DMS79 treated with DMSO at 0.1 percent for 48 hours (cell line): ENCODE measurements at regions not wholly inside any gene's neighbourhood (a gene's known extent, or its start where the extent isn't known, plus 50 kb on each side); places are given as distances from the start of the nearest gene placed in this dataset.

Experiments
- DNase-seq: peaks from one replicate; lab custom pipeline; 2025; lab: John Stamatoyannopoulos, UW

DNA sequence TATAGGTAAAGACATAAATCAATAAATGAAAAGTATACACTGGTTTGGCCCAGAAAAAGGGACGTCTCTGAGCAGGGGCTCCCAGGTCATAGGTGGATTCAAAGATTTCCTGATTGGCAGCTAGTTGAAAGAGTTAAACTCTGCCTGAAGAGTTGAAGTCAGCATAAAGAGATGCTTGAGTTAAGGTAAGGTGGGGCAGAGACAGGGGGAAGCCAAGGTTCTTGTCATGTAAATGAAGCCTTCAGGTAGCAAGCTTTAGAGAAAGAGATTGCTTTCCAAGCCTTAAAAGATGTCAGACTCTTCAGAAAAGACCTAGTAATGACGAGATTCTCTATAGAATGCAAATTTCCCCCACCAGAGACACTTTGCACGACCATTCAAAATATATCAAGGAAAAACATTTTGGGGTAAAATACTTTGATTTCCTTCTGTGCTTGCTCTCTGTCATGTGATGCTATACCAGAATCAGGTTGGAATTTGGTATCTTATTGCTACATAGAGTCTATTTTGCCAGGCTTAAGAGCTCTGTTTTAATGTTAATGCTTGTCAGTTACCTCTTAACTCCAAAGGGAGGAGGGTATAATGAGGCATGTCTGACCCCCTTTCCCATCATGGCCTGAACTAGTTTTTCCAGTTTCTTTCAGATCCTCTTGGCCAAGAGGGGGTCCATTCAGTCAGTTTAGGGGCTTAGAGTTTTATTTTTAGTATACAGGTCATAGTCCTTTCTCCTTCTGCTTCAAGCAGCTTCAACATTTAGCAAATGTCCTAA, 429.6 kb downstream of the ADRA2A start:
- no peak for DNase-seq

DNA sequence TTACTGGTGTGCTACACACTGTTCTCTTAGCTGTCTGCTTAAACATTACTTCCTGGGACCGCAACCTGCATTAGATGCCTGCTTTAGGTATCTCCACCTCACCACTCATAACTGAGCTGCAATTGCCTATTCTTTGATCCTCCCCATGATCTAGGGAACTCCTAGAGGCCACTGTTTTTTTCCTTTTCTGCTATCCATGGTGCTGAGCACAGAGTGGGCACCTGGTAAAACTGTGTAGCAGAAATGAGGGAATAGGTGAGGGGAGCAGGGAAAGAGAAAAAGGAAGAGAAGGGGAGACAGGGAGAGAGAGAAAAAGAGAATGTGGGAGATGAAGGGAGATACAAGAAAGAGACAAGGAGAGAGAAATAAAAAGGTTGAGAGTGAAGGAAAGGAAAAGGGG, 434.9 kb downstream of the ADRA2A start:
- DNase-seq: no peak

DNA sequence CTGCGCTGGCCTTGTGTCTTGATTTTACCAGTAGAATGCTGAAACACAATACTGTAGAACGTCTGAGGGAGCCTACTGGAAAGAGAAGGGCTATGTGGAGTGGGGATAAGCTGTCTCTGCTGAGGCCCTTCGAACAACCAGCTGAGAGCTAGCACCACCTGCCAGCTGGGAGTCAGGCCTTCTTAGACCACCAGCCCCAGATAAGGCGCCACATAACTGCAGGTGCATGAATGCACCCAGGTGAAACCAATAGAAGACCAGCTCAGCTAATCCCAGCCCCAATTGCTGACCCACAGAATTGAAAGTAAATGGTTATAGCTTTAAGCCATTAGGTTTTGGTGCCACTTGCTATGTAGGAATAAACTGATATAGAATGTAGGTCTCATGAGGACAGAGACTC, 438.4 kb downstream of the ADRA2A start:
- DNase-seq: no peak

DNA sequence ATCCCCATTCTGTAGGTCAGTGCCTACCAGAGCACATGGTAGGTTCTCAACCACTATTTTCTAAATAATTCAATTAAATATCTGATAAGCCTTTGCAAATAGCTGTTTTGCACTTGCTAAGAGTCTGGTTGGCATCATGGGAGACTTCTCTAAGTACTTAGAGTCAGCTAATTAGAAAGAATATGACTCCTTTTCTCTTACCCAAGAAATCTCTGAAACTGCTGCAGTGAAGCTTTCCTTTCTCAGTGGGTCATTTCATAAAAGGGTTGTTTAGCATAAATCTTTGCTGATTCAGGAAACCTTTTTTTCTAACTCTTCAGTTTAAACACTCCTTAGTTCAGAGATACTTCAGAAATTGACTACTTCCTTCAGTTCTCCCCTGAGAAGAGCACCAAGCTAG, 438.9 kb downstream of the ADRA2A start:
- DNase-seq: no peak

DNA sequence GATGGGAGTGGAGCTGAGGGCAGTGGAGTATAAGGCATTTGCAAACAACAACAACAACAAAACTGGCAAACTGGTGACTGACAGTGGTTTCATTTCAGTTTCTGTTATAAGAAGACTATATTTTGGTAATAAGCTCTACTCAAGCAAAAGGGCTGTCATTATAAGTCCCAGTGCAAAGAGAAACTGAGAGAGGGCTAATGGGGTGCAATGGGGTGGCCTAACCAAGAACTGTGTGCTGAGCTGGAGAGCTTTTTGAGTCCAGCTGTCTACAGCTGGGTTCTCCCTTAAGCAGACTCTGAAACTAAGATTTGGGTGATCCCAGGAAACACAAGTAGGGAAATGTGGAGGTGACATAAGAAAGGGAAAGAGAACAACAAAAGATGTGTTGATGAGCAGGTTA, 439.3 kb downstream of the ADRA2A start:
- DNase-seq: no peak

DNA sequence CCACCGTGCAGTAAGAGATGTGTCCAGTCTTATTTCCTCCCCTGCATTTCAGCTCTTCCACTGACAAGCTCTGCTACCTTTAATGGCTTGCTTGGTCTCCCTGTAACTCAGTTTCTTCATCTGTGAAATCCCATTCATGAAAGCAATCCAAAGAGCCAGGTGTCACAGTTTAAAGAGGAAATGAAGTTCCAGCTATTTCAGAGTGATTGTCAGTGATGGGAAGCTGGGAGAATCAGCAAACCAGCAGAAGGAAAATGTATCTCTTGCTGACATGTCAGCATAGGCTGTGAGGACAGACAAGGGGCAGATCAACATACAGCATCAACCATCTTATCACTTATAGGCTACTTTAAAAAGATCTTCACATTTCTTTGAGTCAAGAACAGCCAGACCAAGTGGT, 445.3 kb downstream of the ADRA2A start:
- no peak for DNase-seq

DNA sequence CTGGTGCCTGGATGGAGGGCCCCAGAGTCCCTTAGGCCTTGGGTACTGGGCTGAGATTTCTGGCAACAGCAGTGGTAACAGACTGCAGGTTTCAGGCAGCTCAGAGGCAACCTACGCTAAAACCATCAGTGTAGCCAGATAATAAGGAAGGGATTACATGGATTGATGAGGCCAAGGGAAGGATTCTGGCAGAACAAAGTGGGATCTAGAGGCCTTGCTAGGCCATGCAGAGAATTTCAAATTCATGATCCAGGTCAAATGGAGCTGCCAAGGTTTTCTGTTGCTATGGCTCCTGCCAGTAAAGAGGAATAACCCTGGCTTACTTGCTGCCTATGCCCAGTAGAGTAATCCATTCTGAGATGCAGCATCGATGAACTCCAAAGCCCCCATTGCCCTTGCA, 445.7 kb downstream of the ADRA2A start:
- no peak for DNase-seq

DNA sequence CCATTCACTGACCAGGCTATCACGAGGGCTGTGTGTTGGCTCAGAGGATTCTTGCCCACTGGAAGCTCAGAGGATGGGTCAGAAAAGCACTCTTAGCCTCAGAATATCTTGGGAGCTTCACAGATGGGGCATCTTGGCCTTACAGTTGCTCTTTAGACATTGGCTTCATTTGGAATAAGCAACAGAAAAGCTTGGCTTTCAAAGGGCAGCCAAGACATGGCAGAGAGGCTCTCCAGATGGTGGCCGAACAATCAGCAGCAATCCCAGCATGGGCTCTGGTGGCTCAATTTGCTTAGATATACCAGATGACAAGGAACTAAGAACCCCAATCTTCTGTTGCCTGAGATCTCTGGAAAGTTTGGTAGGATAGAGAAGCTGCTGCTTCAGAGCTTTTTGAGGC, 446.2 kb downstream of the ADRA2A start:
- DNase-seq: no peak

DNA sequence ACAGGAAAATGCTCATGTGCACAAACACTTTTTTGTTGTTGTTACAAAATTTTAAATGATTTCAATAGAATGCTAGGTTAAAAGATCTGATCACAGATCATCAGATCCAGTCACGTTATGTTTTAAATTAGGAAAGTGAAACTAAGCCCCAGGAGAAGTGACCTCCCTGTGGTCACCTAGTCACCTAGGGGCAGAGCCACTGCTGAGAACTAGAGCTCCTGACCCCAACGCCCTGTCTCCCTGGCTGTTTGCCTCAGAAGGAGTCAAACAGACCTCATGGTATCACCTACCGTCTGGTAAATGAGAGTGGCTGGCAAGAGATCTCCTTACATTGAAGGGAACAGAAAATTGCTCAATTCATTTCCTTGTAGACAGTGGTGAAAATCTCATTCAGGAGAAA, 447.3 kb downstream of the ADRA2A start:
- no peak for DNase-seq

DNA sequence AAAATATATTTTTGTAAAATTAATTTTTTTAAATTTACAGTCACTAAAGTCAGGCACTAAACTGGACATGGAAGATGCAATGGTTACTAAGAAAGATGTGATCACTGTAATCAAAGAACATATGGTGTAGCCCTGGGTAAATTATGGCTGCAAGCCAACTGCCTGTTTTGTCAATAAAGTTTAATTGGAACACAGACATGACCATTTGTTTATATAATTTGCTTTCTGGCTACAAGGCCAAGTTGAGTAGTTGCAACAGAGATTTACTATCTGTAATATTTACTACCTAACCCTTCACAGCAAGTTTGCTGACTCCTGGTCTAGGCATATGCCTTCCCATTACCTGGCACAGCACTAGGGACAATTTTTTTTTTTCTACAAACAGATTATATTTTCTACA, 448.9 kb downstream of the ADRA2A start:
- DNase-seq: no peak

DNA sequence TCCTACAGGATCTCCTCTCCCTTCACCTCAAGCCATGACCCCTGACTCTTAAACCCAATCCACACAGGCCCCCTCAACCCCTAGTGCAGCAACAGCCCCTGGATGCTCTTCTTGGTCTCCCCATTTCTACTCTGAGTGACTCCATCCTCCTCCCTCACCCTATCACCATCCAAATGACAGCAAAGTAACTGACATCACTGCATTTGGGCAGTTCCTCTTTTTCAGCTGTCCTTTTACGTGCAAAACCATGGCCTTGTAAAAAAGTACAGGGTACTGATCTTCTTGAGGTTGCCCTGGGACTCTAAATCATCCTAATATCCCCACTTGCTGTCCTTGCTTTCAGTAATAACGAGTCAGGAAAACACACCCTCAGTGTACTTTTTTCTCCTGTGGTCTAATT, 454.9 kb downstream of the ADRA2A start:
- DNase-seq: no peak

DNA sequence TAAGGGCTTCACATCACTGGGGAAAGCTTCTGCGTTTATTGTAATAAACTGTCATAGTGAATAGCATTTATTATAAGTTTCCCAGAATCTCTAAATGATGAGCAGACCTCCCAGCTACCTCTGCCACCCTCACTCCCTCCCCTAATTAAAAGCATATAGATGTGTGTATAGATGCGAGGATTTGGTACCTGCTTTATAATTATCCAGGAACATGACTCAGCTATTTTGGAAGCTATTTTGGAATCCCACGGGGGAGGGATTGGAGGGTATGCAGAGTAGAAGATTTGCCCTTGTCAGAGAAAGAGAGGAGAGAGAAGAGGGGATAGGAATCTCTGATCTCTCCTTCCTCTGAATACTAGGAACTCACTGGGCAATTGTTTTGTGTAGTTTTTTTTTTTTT, 455.3 kb downstream of the ADRA2A start:
- no peak for DNase-seq

DNA sequence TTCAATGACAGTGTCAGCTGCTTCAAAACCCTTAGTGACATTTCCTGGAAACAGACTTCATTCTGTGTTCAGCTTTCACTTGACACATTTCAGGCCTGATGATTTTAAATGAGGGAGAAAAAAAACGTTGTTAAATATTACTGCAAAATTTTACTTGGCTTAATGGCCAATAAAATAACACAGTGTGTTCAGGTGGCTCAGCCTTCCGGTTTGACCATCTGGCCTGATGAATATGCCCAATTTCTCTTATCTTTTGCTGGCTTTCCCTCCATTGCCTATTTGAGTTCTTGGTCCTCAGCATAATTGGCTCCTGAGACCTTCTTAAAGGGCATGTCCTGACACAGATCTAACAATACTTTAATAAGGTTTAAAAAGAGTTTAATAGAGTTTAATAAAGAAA, 462.4 kb downstream of the ADRA2A start:
- no peak for DNase-seq

DNA sequence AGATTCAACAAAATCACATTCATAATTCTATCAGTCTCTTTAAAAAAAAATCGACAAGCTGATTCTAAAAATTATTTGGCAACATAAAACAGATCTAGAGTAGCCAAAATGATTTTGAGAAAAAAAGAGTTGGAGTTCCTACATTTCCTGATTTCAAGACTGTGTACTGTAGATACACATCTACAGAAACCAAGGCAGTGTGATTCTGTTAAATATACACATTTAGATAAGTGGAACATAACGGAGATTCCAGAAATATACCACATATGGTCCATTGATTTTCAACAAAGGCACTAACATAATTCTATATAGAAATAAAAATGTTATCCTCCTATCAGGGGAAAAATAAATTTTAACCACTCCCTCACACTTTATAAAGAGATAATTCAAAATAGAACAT, 467.0 kb downstream of the ADRA2A start:
- DNase-seq: no peak

DNA sequence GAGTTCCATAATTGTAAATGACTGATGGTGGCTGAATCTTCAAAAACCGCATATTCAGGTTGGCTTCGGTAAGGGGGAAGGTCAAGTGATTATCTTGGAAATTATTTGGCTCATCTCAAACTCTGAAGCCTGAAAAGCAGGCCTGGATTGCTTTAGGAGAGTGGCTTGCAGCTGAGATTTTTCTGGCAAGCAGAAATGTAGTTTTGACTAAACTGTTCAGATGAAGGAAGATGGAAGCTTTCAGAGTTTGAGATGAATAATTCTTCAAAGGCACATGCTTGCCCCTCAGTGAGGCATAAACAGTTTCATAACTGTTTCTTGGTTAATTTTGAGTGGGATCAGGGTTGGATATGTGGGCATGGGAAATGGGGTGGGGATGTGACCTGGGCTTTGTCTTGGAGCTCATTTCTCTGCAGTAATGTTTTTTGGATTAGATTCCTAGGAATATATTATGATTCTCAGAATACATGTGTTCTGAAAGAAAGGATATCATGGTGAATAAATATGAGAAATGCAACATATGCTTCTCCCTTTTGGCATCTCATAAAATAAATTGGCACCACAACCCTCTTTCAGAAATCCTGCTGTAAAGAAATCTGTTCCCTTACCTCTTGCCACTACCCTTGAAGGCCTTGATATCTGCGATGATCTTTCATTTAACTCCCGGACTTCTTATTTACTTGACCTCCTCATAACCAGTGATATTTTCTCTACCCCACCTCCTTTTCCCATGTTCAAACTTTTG, 469.2 kb downstream of the ADRA2A start:
- DNase-seq: no peak

DNA sequence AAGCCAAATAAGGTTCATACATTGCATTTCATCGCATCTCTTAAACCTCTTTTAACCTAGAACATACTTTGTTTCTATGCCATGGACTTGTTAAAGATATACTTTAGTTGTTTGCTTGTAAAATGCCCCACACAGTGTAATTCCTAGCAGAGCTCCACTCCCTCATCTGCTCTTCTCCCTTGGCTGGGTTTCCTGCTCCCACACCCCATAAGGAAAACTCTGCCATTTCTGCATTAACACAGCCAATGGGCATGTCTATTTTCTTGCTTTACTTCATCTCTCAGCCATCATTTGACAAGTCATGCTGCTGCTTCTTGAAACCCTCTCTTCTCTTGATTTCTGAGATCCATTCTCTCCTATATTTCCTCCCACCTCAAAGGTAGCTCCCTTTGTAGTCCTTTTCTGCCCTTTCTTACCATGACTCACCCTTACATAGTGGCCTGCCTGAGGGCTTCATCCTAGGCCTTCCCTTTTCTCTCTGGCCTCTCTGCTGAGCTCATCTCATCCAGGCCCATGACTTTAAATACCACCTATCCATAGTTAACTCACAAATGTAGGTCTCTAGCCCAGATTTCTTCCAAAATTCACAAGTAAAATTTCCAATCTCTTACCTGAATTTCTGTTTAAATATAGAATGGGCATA, 471.4 kb downstream of the ADRA2A start:
- DNase-seq: no peak

DNA sequence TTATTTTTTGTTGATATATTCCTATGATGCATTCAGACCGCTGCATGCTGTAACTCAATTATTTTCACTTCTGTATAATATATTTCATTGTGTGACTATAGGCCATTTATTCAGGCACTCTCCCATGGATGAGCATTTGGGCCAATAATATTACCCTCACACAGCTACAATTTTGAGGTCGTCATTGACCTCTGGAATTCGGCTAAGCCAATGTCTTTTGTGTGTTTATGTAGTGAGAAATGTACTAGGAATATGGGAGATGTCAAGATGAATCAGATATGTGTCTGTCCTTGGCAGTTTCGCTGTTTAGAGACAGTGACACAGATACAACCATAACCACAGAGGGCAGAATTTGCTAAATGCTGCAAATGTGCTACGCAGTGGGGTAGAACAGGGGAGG, 474.2 kb downstream of the ADRA2A start:
- no peak for DNase-seq

DNA sequence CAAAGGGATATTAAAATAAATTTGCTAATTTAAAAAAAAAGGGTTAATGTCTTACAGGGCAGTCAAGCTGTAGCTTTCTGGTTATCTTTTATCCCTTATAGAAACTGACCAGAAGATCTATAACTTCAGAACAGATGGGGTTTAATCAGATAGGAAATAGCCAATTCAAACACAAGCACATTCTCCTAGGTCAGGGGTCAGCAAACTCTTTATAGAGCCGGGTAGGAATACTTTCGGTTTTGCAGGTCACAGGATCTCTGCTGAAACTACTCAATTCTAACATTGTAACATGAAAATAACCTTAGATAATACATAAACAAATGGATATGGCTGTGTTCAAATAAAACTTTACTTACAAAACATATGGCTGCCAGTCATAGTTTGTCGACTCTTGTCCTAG, 479.8 kb downstream of the ADRA2A start:
- no peak for DNase-seq

DNA sequence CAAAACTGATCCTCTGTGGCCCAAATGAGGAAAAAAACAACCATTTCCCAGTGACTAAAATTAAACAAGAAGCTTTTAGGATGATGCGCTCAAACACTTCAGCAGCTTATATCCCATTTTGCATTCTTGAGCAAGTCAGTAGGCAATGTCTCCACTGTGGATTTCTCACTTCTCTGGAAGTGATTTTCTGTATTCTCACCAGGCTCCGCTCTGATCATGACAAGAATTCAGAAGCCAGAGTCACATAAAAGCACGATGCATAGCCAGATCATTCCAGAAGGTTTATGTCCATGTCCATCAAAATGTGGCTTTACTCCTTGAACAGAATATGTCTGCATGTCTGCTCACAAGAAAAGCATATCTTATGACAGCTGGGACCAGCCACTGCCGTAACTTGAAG, 481.4 kb downstream of the ADRA2A start:
- no peak for DNase-seq

DNA sequence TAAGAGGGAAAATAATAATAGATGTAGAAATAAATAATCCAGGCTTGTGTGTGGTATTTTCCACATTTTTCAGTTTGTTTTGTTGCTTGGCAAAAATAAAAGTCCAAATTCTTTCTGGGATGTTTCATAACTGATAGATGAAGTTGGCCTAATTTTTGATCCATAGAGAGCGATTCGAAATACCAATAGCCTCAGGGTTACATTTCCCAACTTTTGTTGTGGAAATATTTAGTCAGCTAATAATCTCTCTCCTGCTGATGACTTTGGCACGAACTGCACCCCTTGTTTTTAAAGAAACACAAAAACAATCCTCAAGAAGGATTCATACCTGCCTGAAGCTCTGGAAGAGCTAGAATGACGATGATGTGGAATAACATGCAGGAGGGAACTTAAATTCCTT, 483.2 kb downstream of the ADRA2A start:
- DNase-seq: no peak

DNA sequence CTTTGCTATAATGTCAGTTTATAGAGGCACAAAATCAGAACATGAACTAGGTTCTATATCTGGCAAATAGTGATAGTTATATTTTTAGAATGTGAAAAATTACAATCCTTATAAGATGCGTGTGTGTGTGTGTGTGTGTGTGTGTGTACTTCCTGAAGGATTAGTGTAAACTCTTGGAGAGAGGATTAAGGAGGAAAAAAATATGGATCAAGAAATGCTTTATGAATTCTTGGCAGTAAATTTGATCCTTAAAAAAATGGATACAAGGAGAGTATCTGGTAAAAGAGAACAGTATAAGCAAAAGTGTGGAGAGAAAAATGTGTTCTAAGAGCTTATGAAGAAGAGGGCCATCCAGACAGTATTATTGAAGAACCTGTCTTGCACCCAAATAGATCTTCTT, 484.3 kb downstream of the ADRA2A start:
- DNase-seq: no peak

DNA sequence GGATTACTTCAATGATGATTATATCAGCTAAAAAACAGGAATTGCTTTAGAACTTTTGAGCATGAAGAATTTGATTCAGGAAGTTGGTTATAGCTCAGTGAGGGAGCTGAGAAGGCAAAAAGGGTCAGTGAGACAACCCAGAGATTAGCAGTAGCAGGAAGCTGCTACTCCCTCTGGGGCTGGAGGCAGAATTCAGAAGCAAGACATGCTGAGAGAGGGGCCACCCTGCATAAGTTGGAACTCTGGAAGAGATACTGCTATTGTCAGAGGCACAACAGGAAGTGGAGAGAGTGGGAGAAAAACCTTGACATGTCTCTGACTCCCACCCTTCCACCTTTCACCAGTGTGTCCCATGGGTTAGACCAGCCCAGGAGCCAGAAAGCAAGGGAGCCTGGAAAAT, 488.7 kb downstream of the ADRA2A start:
- DNase-seq: no peak

DNA sequence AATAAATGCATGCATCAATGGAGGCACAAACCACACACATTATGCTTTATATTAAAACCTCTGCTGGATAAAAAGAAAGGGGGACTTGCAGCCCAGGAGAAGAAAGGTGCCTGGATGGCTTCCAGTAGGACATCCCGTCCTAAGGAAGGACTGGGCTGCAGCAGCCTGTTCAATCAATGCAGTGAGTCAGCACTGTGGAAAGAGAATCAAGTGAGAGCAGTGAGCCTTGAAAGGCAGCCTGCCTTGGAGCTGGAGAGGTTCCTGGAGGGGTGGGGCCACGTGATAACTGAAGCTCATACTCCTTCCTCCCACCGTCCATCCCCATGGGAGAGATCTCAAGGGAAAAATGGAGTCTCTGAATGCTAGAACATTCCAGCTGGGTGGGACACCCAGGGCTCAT, 501.2 kb downstream of the ADRA2A start:
- DNase-seq: no peak
